NCI-H524 treated with DMSO at 0.1 percent for 48 hours (cell line): ENCODE measurements at regions not wholly inside any gene's neighbourhood (a gene's known extent, or its start where the extent isn't known, plus 50 kb on each side); places are given as distances from the start of the nearest gene placed in this dataset.

Experiments used
- DNase-seq: peaks from one replicate; lab custom pipeline; 2025; lab: John Stamatoyannopoulos, UW

GRCh38 chr4:24666816-24667477 lies 82.6 kb upstream of the DHX15 start:
- DNase-seq, result no peak

- peak; percentile 98 for DNase-seq
These were observed 84.6 kb upstream of the DHX15 start for GRCh38 chr4:24668956-24669355.

- no peak for DNase-seq
These were observed 85.4 kb upstream of the DHX15 start for GRCh38 chr4:24669751-24670150.

- no peak for DNase-seq
These were observed 87.5 kb upstream of the DHX15 start for GRCh38 chr4:24671849-24672248.

- no peak for DNase-seq
These were observed 88.5 kb upstream of the DHX15 start for GRCh38 chr4:24672880-24673279.

- no peak for DNase-seq
These were observed 89.9 kb upstream of the DHX15 start for GRCh38 chr4:24674279-24674678.

- no peak for DNase-seq
These were observed 91.5 kb upstream of the DHX15 start for GRCh38 chr4:24675721-24676389.

- no peak for DNase-seq
These were observed 93.6 kb upstream of the DHX15 start for GRCh38 chr4:24677909-24678308.

- no peak for DNase-seq
These were observed 96.5 kb upstream of the DHX15 start for GRCh38 chr4:24680746-24681448.

GRCh38 chr4:24683116-24683515 lies 98.8 kb upstream of the DHX15 start:
- DNase-seq, result no peak

GRCh38 chr4:24686866-24687692 lies 102.7 kb upstream of the DHX15 start:
- DNase-seq, result no peak

GRCh38 chr4:24688453-24688852 lies 104.1 kb upstream of the DHX15 start:
- no peak for DNase-seq

- no peak for DNase-seq
These were observed 104.9 kb upstream of the DHX15 start for GRCh38 chr4:24689212-24689611.

GRCh38 chr4:24690436-24690835 lies 104.9 kb upstream of the SOD3 start:
- DNase-seq, result no peak

GRCh38 chr4:24693636-24694035 lies 101.7 kb upstream of the SOD3 start:
- DNase-seq, result no peak

GRCh38 chr4:24700118-24700517 lies 95.3 kb upstream of the SOD3 start:
- no peak for DNase-seq

- DNase-seq, result no peak
These were observed 93.7 kb upstream of the SOD3 start for GRCh38 chr4:24701683-24702082.

GRCh38 chr4:24702281-24702680 lies 93.1 kb upstream of the SOD3 start:
- DNase-seq, result no peak

GRCh38 chr4:24703298-24703697 lies 92.1 kb upstream of the SOD3 start:
- no peak for DNase-seq

GRCh38 chr4:24704149-24704548 lies 91.2 kb upstream of the SOD3 start:
- DNase-seq, result no peak

GRCh38 chr4:24705016-24705753 lies 90.2 kb upstream of the SOD3 start:
- no peak for DNase-seq

- no peak for DNase-seq
These were observed 81.8 kb upstream of the SOD3 start for GRCh38 chr4:24713604-24714003.
